GDM1 (cell line): ENCODE measurements at regions not wholly inside any gene's neighbourhood (a gene's known extent, or its start where the extent isn't known, plus 50 kb on each side); places are given as distances from the start of the nearest gene placed in this dataset.
A peak's percentile ranks its signal among the peaks of the same experiment; 100 is the strongest.
"Not testable (repeated sequence)": the region's sequence is repeated elsewhere in the genome, so short reads cannot be mapped to it uniquely, and the experiment has no call there.

ENCODE experiments used
- DNase-seq: peaks from one replicate; lab custom pipeline; 2025; lab: John Stamatoyannopoulos, UW

- DNase-seq: no peak
These were observed 68.7 kb downstream of the VSIG4 start for GRCh38 chrX:65971151-65971550.

DNA sequence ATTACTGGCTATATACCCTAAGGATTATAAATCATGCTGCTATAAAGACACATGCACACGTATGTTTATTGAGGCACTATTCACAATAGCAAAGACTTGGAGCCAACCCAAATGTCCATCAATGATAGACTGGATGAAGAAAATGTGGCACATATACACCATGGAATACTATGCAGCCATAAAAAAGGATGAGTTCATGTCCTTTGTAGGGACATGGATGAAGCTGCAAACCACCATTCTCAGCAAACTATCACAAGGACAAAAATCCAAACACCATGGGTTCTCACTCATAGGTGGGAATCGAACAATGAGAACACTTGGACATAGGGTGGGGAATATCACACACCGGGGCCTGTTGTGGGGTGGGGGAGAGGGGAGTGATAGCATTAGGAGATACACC is 72.7 kb downstream of the VSIG4 start:
- DNase-seq: not testable (repeated sequence)

DNA sequence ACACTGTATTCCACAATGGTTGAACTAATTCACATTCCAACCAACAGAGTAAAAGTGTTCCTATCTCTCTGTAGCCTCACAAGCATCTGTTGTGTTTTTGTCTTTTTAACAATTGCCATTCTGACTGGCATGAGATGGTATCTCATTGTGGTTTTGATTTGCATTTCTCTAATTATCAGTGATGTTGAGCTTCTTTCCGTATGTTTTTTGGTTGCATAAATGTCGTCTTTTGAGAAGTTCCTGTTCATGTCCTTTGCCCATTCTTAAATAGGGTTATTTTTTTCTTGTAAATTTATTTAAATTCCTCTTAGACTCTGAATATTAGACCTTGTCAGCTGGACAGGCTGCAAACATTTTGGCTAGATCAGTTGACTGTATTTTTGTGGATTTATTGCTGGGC is 78.2 kb downstream of the VSIG4 start:
- DNase-seq: no peak

DNA sequence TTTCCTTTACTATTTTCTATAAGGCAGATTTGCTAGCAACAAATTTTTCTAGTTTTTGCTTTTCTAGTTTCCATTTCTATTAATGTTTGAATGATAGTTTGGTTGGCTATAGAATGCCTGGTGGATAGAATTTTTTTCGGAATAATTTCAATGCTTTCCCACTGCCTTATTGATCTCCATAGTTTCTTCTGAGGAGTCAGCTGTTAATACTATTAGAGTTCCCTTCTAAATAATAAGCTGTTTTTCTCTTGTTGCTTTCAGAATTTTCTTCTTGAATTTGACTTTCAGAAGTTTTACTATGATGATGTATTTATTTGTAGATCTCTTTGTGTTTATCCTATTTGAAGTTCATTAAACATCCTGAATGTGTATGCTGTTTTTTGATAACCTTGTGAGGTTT is 91.8 kb downstream of the VSIG4 start:
- no peak for DNase-seq

GRCh38 chrX:65941775-65942174 is 98.1 kb downstream of the VSIG4 start:
- no peak for DNase-seq

DNA sequence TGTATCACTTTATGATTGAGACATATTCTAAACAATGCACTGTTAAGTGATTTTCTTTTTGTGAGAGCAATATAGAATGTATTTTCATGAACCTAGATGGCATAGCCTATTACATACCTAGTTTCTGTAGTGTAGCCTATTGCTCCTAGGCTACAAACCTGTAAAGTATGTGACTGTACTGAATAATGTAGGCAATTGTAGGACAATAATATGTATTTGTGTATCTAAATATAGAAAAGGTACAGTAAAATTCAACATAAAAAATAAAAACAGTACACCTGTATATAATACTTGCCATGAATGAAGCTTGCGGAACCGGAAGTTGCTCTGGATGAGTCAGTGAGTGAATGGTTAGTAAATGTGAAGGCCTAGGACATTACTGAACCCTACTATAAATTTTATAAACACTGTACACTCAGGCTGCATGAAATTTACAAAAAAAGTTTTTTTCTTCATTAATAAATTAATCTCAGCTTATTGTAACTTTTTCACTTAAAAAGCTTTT is 106.7 kb downstream of the VSIG4 start:
- no peak for DNase-seq

- no peak for DNase-seq
These were observed 107.5 kb downstream of the VSIG4 start for GRCh38 chrX:65932173-65933084.

DNA sequence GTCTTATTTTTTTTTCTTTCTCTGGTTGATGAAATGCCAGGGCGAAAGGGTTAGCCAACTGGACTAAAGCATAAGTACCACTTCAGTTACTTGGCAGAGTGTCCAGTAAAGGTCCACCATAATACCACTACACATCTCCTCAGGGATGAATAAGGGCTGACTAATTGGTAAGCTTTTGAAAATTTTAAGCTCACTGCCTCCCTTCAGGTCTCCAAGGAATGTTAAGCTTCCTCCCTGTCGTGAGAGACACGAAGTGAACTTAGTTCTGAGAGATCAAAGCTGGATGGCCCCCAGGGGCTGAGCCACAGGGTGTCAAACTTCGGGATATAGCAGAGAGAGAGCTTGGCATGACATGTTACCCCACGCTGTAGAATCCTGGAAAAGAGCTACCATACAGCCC is 111.4 kb downstream of the VSIG4 start:
- DNase-seq: no peak

- not testable (repeated sequence) for DNase-seq
These were observed 112.5 kb downstream of the VSIG4 start for GRCh38 chrX:65927386-65927785.

DNA sequence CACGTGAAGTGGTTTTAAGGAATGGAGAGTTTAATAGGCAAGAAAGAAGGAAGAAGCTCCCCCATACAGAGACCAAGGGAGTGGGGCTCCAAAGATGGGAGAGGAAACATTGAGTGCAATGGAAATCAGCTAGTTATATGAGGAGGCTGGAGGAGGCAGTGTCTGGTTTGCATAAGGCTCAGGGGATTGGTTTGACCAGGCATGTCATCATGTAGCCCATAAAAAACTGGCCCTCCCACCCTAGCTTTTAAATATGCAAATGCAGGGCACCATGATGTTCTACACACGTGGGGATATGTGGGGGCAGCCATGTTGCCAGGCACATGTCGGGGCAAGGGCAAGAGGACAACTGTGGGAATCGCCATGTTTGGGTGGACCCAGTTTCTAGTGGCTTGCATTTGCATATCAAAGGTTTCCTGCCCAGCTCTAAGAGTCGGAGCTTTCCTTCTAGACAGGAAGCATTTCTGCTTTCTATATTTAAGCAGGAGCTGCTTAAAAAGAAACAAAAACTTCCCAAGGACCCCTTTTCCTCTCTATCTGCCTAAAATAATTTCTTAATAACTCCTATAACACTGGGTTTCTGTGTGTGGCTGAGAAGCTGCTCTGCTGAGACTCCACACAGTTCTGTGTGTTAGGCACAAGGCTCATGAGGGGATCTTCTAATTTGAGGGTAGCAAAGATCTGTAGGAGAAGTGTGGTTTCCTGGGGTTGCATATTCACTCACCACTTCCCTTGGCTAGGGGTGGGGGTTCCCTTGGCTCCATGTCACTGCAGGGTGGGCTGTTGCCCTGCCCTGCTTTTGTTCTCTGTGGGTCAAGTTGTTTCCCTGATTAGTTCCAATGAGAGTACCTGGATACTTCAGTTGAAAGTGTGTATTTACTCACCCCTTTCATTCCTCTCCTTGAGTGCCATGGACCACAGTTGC is 113.5 kb downstream of the VSIG4 start:
- peak; percentile 81 for DNase-seq

DNA sequence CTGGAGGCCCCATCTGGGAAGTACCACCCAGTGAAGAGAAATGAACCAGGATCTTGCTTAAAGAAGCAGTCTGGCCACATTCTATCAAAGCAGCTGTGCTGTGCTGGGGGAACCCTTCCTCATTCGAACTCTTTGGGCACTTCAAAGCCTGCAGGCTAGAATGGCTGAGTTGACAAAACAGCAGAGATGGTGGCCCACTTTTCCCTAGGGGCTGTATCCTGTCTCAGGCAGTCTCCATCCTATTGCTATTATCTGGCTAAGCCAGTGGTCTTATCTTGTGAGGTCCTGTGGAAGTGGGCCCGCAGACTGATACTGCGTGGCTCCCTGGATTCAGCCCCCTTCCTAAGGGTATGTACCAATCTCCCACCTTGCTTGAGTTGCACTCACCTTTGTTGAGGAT is 114.3 kb downstream of the VSIG4 start:
- no peak for DNase-seq

- DNase-seq: peak; percentile 11
These were observed 114.9 kb downstream of the VSIG4 start for GRCh38 chrX:65925005-65925404.

DNA sequence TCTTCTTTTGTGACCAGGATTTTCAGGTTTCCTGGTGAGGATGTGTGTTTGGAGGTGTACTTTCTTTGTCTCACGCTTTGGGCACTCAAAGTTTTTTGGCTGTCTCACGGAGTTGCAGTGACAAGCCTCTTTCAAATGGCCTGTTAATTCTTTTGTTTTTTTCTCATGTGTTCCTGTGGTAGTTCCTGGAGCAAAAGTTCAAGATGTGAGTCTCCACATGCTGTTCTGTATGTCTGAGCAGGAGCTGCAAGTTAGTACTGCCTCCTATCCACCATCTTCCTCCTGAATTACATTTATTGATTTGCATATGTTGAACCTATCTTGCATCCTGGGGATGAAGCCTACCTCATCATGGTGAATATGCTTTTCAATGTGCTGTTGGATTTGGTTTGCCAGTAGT is 118.5 kb downstream of the VSIG4 start:
- DNase-seq: no peak

DNA sequence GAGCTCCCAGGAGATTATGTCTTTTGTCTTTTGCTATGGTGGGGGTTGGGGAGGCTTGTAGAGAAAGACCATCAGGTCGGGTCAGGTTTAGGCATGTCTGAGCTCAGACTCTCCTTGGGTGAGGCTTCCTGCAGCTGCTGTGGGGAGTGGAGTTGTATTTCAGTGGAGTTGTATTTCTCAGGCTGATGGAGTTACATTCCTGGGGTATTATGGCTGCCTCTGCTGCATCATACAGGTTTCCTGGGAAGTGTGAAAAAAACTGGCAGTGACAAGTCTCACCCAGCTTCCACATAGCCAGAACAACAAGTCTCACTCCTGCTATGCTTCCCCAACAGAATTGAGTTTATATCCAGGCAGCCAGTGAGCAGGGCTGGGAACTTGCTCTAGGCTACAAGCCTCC is 119.3 kb downstream of the VSIG4 start:
- no peak for DNase-seq

- DNase-seq: no peak
These were observed 129.0 kb downstream of the VSIG4 start for GRCh38 chrX:65910899-65911298.

DNA sequence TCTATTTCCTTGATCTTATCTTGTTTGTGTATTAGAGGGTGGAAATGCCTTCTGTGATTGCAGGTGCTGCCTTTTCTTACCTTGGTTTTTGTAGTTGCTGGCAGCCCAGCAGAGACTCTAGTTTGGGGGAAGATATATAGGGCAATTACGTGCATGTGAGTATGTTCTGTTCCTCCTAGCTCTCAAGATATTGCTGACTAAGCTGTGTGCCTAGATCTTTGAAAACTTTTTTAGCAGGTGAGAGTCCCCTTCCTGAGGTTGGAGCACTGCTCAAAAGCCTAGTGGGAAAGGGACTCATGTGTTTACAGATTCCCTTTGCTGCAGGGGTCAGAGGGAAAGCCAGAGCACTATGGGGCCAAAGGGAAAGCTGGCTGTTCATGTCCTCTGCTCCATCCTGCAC is 136.1 kb downstream of the VSIG4 start:
- DNase-seq: no peak

DNA sequence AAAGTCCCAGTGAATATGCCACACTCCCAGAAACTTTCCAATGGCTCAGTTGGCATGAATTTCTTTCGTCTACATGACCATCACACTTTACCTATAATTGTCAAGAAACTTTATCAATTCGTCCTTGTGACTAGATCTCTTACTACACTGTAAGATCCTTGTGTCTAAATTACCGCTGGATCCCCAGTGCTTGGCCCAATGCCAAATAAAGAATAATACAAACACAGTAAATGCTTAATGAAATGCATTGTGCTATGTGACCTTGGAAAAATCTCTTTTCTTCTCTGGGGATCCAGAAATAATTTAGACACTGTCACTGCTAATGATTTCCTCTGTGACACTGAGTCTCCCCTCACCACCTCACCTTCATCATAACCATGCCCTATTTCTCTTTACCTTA is 137.9 kb downstream of the VSIG4 start:
- no peak for DNase-seq

GRCh38 chrX:65900850-65901844 is 138.7 kb downstream of the VSIG4 start:
- no peak for DNase-seq

DNA sequence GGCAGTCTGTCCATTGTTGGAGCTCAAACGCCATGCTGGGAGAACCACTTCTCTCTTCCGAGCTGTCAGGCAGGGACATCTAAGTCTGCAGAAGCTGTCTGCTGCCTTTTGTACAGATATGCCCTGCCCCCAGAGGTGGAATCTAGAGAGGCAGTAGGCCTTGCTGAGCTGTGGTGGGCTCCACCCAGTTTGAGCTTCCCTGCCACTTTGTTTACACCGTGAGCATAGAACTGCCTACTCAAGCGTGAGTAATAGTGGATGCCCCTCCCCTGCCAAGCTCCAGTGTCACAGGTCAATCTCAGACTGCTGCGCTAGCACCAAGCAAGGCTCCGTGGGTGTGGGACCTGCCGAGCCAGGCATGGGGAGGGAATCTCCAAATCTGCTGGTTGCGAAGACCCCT is 145.7 kb downstream of the VSIG4 start:
- DNase-seq: no peak

DNA sequence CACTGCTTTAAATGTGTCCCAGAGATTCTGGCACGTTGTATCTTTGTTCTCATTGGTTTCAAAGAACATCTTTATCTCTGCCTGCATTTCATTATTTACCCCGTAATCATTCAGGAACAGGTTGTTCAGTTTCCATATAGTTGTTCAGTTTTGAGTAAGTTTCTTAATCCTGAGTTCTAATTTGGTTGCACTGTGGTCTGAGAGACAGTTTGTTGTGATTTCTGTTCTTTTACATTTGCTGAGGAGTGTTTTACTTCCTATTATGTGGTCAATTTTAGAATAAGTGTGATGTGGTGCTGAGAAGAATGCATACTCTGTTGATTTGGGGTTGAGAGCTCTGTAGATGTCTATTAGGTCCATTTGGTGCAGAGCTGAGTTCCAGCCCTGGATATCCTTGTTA is 148.1 kb downstream of the VSIG4 start:
- DNase-seq: not testable (repeated sequence)

GRCh38 chrX:65888150-65888549 is 151.7 kb downstream of the VSIG4 start:
- DNase-seq: not testable (repeated sequence)
